ENCODE measurements at regions not wholly inside any gene's neighbourhood (a gene's known extent, or its start where the extent isn't known, plus 50 kb on each side); places are given as distances from the start of the nearest gene placed in this dataset.

- TF ChIP-seq, protein P1, sequence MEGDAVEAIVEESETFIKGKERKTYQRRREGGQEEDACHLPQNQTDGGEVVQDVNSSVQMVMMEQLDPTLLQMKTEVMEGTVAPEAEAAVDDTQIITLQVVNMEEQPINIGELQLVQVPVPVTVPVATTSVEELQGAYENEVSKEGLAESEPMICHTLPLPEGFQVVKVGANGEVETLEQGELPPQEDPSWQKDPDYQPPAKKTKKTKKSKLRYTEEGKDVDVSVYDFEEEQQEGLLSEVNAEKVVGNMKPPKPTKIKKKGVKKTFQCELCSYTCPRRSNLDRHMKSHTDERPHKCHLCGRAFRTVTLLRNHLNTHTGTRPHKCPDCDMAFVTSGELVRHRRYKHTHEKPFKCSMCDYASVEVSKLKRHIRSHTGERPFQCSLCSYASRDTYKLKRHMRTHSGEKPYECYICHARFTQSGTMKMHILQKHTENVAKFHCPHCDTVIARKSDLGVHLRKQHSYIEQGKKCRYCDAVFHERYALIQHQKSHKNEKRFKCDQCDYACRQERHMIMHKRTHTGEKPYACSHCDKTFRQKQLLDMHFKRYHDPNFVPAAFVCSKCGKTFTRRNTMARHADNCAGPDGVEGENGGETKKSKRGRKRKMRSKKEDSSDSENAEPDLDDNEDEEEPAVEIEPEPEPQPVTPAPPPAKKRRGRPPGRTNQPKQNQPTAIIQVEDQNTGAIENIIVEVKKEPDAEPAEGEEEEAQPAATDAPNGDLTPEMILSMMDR (IDR thresholded peaks at IDR 0.05; ENCODE audit: borderline replicate concordance, extremely low read depth, low read length, poor library complexity, severe bottlenecking), result no peak
- TF ChIP-seq EZH2 (IDR thresholded peaks at IDR 0.05; ENCODE audit: borderline replicate concordance, low read depth, low read length, severe bottlenecking), result no peak
- H3K27ac ChIP-seq (ENCODE audit: low read length), result peak overlapping the region; percentile 64
- H3K27me3 ChIP-seq (ENCODE audit: insufficient read depth, low read length, poor library complexity), result no peaks in the 10 kb centered on the region
- H3K9ac ChIP-seq (ENCODE audit: low read depth, low read length), result peak overlapping the region; percentile 19; the same call in 1 of the 2 replicates
- peak; percentile 94 for ATAC-seq (ENCODE audit: insufficient read depth, low read depth)
- peak overlapping the region; percentile 47 for H3K4me2 ChIP-seq (ENCODE audit: insufficient read depth, low read length)
- H3K9me3 ChIP-seq (ENCODE audit: insufficient read depth, low read length, severe bottlenecking), result peaks cover 5% of the 10 kb centered on the region
- no peak overlapping the region for H3K4me3 ChIP-seq (ENCODE audit: low read depth in 1 of 2, low read length in 2 of 2)
- peak overlapping the region; percentile 61 for H2AFZ ChIP-seq (ENCODE audit: low read depth, low read length)
- H3K4me1 ChIP-seq (ENCODE audit: insufficient read depth, low read length), result peaks cover 29% of the 10 kb centered on the region
- H3K36me3 ChIP-seq (ENCODE audit: insufficient read depth, low read length), result no peaks in the 10 kb centered on the region
- no peaks in the 10 kb centered on the region for H4K20me1 ChIP-seq (ENCODE audit: insufficient read depth, low read length)
- H3K79me2 ChIP-seq (ENCODE audit: insufficient read depth, low read length), result no peaks in the 10 kb centered on the region
- DNase-seq, result peak; percentile 56
These were observed 149.1 kb upstream of the PCDH10 start for GRCh38 chr4:133000012-133000411.

GRCh38 chr4:133003169-133003568 is 145.9 kb upstream of the PCDH10 start:
- H3K79me2 ChIP-seq (ENCODE audit: insufficient read depth, low read length), result no peaks in the 10 kb centered on the region
- H3K9me3 ChIP-seq (ENCODE audit: insufficient read depth, low read length, severe bottlenecking), result peaks cover 4% of the 10 kb centered on the region
- H3K36me3 ChIP-seq (ENCODE audit: insufficient read depth, low read length), result no peaks in the 10 kb centered on the region
- no peak overlapping the region for H3K4me3 ChIP-seq (ENCODE audit: low read depth in 1 of 2, low read length in 2 of 2)
- H2AFZ ChIP-seq (ENCODE audit: low read depth, low read length), result no peak overlapping the region
- ATAC-seq (ENCODE audit: insufficient read depth, low read depth) (no peak), DNase-seq (no peak)
- H3K27ac ChIP-seq (ENCODE audit: low read length), result no peak overlapping the region
- no peak overlapping the region for H3K4me2 ChIP-seq (ENCODE audit: insufficient read depth, low read length)
- H4K20me1 ChIP-seq (ENCODE audit: insufficient read depth, low read length), result no peaks in the 10 kb centered on the region
- H3K9ac ChIP-seq (ENCODE audit: low read depth, low read length), result no peak overlapping the region
- TF ChIP-seq, protein P1 (IDR thresholded peaks at IDR 0.05; ENCODE audit: borderline replicate concordance, extremely low read depth, low read length, poor library complexity, severe bottlenecking), result no peak
- no peak for TF ChIP-seq EZH2 (IDR thresholded peaks at IDR 0.05; ENCODE audit: borderline replicate concordance, low read depth, low read length, severe bottlenecking)
- peaks cover 26% of the 10 kb centered on the region for H3K4me1 ChIP-seq (ENCODE audit: insufficient read depth, low read length)
- H3K27me3 ChIP-seq (ENCODE audit: insufficient read depth, low read length, poor library complexity), result no peaks in the 10 kb centered on the region

GRCh38 chr4:133014473-133015135 is 134.5 kb upstream of the PCDH10 start:
- Histone ChIP-seq H3K27ac (ENCODE audit: low read length) (no peak overlapping the region), H2AFZ (ENCODE audit: low read depth, low read length) (peak overlapping the region; percentile 47; the same call in 1 of the 2 replicates), H3K36me3 (ENCODE audit: insufficient read depth, low read length) (no peaks in the 10 kb centered on the region), H3K4me2 (ENCODE audit: insufficient read depth, low read length) (no peak overlapping the region), H4K20me1 (ENCODE audit: insufficient read depth, low read length) (no peaks in the 10 kb centered on the region), H3K27me3 (ENCODE audit: insufficient read depth, low read length, poor library complexity) (no peaks in the 10 kb centered on the region), H3K9me3 (ENCODE audit: insufficient read depth, low read length, severe bottlenecking) (no peaks in the 10 kb centered on the region), H3K9ac (ENCODE audit: low read depth, low read length) (no peak overlapping the region), H3K4me3 (ENCODE audit: low read depth in 1 of 2, low read length in 2 of 2) (no peak overlapping the region), H3K79me2 (ENCODE audit: insufficient read depth, low read length) (no peaks in the 10 kb centered on the region), H3K4me1 (ENCODE audit: insufficient read depth, low read length) (no peaks in the 10 kb centered on the region)
- TF ChIP-seq EZH2 (IDR thresholded peaks at IDR 0.05; ENCODE audit: borderline replicate concordance, low read depth, low read length, severe bottlenecking), result no peak
- TF ChIP-seq, protein P1 (IDR thresholded peaks at IDR 0.05; ENCODE audit: borderline replicate concordance, extremely low read depth, low read length, poor library complexity, severe bottlenecking), result no peak
- ATAC-seq (ENCODE audit: insufficient read depth, low read depth), result no peak
- DNase-seq, result no peak
